Fibroblast of peridontal ligament (primary cell): ENCODE measurements at regions not wholly inside any gene's neighbourhood (a gene's known extent, or its start where the extent isn't known, plus 50 kb on each side); places are given as distances from the start of the nearest gene placed in this dataset.
"Not testable (repeated sequence)": the region's sequence is repeated elsewhere in the genome, so short reads cannot be mapped to it uniquely, and the experiment has no call there.

Experiments used
- DNase-seq: peaks from one replicate; pipeline ENCODE4 v3.0.0-alpha.2; 2010; ENCODE audit errors: extremely low read depth

- DNase-seq: no peak
These were observed 550.3 kb downstream of the SMARCA1 start for GRCh38 chrX:128973033-128973432.

GRCh38 chrX:128961290-128961689, 562.0 kb downstream of the SMARCA1 start:
- no peak for DNase-seq

GRCh38 chrX:128954697-128955096, 568.6 kb downstream of the SMARCA1 start:
- DNase-seq: not testable (repeated sequence)

GRCh38 chrX:128931071-128931470, 592.2 kb downstream of the SMARCA1 start:
- DNase-seq: no peak

GRCh38 chrX:128929271-128930057, 593.8 kb downstream of the SMARCA1 start:
- no peak for DNase-seq

GRCh38 chrX:128928636-128929035, 594.7 kb downstream of the SMARCA1 start:
- DNase-seq: no peak

GRCh38 chrX:128927363-128927762, 595.9 kb downstream of the SMARCA1 start:
- no peak for DNase-seq

GRCh38 chrX:128906753-128907152, 616.5 kb downstream of the SMARCA1 start:
- no peak for DNase-seq

GRCh38 chrX:128901018-128901417, 622.3 kb downstream of the SMARCA1 start:
- DNase-seq: no peak

GRCh38 chrX:128897621-128898020, 625.7 kb downstream of the SMARCA1 start:
- DNase-seq: no peak

- DNase-seq: no peak
These were observed 631.7 kb downstream of the SMARCA1 start for GRCh38 chrX:128891554-128891953.

GRCh38 chrX:128884430-128884829, 638.9 kb downstream of the SMARCA1 start:
- DNase-seq: no peak

GRCh38 chrX:128883650-128884049, 639.6 kb downstream of the SMARCA1 start:
- no peak for DNase-seq

GRCh38 chrX:128870361-128870760, 652.9 kb downstream of the SMARCA1 start:
- no peak for DNase-seq

- DNase-seq: no peak
These were observed 660.7 kb downstream of the SMARCA1 start for GRCh38 chrX:128862557-128862956.

- no peak for DNase-seq
These were observed 674.9 kb downstream of the SMARCA1 start for GRCh38 chrX:128848374-128848773.

- DNase-seq: no peak
These were observed 676.9 kb downstream of the SMARCA1 start for GRCh38 chrX:128846385-128846784.

GRCh38 chrX:128818690-128819089, 704.6 kb downstream of the SMARCA1 start:
- no peak for DNase-seq

GRCh38 chrX:128816919-128817318, 706.4 kb downstream of the SMARCA1 start:
- DNase-seq: no peak

- no peak for DNase-seq
These were observed 715.9 kb downstream of the SMARCA1 start for GRCh38 chrX:128807367-128807766.

- no peak for DNase-seq
These were observed 718.1 kb downstream of the SMARCA1 start for GRCh38 chrX:128805236-128805635.

- no peak for DNase-seq
These were observed 718.5 kb downstream of the SMARCA1 start for GRCh38 chrX:128804828-128805227.

- DNase-seq: no peak
These were observed 723.2 kb downstream of the SMARCA1 start for GRCh38 chrX:128800138-128800537.

GRCh38 chrX:128783139-128783538, 730.9 kb upstream of the ACTRT1 start:
- DNase-seq: not testable (repeated sequence)
